Germinal center (tissue), 1 donor: ENCODE measurements at regions not wholly inside any gene's neighbourhood (a gene's known extent, or its start where the extent isn't known, plus 50 kb on each side); places are given as distances from the start of the nearest gene placed in this dataset.
"Not testable (repeated sequence)": the region's sequence is repeated elsewhere in the genome, so short reads cannot be mapped to it uniquely, and the experiment has no call there.

Experiments
- DNase-seq: peaks from one replicate; pipeline ENCODE4 v3.0.0; 2012; ENCODE audit warnings: mixed read lengths, low spot score

DNA sequence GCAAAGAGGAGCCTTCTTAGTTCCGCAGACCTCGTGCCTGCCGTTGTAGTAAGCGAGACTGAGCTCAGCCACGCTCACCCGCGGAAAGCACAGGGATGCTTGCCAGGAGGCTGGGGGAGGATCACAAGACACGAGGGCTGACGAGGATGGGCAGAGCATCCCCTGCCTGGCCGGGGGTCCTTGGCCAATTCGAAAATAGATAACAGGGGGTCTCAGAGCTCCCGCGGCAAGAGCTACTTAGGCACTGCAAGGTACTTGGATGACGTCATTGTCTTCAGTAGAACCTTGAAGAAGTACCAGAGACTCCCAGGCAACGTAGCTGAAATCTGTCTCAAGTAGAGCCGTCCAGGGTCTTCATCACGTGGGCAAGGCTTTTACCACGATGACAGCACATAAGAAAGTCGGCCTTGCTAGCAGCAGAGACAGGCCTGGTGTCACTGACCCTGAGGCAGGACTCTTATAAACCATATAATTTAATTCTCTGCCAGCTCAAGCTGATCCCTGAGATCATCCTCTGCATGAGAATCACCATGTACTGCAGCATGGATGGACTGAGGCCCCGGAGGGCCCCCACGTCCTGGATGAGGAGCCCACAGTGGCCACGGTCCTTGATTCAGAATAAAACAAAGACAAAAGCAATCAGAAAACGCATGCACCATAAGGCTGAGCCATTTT is 81.9 kb downstream of the TMEM18 start:
- DNase-seq = no peak

DNA sequence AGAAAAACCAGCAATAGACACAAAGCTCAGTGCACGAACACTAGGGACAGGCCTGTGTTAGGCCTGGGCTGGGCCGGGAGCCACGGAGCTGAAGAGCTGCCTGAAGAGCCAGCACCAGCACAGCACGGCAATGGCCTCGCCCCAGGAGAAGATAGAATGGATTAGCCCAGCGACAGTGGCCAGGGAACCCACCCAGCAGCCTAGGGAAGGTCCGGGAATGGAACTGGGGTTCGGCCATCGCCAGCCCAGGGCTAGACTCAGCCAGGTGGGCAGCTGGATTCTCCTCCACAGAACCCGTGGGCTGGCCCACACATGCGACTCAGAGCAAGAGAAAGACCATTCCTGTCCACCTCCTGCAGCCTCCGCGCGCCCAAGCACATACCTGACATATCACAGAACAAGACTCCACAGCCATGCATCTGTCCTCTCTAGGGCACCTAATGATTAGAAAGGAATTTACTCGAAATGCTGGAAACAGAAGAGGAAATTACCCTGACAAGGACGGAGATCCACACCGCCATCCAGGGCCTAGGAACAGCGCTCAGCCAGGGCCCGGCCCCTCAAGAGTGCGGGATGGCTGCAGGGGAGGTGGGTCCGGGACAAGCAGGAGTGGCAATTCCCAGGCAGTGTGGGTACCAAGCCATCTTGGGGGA is 82.8 kb downstream of the TMEM18 start:
- no peak for DNase-seq

DNA sequence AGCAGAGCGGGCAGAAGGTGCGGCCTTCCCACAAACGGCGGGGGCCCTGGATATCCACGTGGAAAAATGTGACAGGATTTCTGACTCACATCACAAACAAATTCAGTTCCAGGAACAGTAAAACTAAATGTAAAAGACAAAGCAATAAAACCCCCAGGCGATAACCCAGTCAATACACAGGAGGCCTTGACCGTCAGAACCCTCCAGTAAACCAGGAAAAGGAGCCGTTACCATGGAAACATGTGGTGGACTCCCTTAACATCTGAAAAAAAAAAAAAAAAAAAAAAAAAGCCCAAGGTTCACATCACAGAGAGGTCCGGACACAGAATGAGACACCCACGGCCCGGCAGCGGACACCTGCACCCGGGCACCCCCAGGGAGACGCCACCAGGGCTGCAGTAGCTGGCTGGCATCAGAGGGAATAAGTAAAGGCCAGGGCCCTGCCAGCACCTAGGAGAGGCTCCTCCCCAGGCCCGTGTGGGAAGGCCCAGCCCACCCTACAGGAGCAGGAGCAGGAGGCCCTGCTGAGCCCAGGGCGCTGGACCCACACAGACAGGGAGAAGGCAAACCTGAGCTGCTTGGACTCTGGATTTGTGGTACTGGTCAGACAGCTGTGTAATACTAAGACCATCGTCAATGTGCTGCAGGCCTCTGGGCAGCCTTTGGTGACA is 83.7 kb downstream of the TMEM18 start:
- no peak for DNase-seq

DNA sequence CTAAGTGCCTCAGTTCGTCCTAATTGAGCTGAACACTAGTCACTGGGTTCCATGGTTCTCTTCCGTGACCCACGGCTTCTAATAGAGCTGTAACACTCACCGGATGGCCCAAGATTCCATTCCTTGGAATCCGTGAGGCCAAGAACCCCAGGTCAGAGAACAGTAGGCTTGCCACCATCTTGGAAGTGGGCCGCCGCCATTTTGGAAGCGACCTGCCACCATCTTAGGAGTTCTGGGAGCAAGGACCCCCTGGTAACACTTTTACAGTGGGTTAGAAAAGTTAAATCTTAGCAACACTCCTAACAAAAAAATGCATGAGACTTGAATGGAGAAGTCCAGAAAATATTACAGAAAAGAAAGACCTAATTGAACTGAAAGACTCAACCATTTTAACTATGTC is 84.5 kb downstream of the TMEM18 start:
- no peak for DNase-seq

DNA sequence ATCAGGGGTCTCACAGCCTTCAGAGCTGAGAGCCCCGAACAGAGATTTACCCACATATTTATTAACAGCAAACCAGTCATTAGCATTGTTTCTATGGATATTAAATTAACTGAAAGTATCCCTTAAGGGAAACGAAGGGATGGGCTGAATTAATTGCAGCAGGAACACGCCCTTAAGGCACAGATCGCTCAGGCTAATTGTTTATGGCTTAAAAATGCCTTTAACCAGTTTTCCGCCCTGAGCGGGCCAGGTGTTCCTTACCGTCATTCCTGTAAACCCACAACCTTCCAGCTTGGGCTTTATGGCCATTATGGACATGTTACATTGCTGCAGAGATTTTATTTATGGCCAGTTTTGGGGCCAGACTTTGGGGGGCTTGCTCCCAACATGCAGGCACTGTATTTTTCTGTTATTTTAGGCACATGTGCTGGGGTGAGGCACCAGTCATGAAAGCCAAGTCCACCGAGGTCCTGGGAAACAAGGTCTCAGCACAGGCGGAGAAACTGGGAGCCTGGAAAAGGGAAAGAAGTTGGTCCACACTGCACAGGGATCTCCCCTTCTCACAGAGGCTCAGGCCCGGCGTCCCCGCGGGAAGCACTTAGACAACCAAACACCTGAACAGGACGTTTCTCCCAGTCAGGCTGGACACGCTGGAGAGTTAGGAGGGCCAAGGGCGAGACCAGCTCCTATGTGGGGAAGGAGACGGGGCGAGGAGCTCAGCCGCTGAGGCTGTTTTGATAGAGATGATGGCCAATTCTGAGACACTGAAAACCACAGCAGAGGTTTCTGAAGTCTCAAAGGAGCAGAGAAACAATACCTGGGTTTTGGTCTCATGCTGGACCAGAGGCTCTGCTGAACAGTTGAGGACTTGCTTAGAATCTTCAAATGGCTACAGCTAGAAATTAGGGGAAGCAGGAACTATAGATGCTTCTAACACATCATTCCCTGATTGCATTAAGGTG is 86.7 kb downstream of the TMEM18 start:
- no peak for DNase-seq

DNA sequence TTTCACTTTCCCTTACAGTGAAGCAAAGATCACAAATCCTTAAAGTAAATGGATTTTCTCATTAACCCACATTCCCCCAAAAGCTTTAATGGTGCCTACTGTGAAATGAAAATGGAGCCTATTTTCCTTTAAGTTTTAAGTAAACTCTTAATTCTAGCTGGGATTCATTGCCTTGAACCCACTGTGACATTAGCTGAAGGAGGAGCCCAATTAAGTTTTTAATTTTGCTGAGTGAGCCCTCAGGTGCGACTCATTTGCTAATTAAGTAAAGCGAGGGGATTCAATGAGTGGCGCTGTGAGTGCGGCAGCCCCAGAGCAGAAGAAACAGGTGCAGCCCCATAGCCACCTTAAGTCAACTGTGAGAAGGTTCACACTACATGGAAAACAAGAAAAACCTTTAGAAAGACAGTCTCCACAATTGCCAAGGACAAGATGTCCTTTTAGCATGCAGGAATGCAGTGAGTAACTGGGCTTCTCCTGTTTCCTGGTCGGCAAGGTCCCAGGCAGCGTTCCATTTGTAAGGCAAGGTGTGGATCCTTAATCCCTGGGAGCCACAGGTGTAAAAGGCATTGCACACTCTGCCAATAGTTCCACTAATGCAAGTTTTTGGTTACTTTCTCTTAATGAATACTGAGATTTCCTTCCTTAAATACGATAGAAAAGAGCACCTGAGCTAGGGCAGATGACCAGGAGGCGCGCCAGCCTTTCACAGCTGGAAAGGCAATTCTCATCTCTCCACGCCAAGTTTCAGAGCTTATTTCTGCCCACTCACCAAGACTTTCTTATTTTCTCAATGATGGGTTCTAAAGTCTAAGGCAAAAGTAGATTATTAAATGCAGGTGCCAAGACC is 87.7 kb downstream of the TMEM18 start:
- DNase-seq = no peak

DNA sequence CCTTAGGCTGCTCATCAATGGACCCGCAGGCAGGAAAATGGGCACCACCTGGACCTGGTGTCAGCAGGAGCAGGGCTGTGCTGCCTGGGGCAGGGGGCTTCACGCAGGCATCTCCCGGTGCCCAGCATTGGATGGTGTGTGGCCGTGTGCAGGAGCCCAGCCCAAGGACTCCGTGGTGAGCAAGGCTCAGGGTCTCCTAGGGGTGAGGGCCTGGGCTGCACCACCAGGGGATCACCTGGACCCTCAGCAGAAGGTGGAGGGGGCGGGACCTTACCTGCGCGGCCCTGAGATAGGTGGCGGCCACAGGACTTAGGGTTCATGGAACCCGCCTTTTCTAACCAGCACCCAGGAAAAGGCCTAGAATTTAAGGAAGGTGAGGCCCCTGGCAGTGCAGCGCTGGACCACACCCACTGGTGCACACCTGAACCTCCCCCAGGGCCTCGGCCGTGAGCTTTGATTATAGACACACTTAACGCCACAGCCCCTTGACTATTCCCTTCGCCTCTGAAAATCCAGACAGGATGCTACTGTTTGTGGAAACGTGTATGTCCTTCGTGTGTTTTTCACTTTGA is 89.0 kb downstream of the TMEM18 start:
- DNase-seq = no peak

DNA sequence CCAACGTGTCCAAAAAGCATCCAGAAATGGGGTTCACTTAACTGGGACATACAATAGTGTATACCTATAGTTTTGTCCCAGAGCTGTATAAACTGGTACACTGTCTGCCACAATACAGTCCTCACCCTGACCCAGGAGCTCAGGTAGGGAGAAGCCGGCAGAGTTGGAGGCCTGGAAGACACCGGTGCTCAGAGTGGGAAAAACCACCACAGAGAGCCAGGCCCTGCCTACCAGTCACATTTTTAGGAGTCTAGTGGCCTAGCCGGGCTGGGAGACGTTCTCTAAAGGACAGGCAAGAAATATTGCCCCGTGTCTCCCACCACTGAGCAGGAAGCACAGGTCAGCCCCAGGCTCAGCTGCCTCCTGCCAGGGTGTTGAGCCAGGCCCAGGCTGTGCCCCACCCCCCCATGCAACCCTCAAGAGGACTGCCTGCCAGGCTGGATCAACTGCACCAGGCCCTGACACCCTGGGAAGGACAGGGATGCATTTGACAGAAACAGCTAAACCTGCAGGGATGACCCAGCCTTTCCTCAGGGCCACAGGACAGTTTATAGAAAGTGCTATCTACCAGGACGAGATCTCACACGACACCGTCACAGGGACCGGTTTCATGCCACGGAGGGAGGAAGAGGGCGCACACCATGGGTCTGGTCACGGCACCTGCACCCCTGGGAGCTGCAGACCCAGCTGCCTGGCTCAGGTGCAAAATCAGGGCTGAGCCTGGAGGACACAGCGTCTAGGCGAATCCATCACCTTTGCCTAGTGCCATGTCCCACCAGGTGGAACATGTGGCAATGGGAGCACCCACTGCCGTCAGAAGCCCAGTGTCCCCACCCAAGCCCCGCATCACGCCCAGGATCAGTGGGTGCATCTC is 89.9 kb downstream of the TMEM18 start:
- DNase-seq = no peak

DNA sequence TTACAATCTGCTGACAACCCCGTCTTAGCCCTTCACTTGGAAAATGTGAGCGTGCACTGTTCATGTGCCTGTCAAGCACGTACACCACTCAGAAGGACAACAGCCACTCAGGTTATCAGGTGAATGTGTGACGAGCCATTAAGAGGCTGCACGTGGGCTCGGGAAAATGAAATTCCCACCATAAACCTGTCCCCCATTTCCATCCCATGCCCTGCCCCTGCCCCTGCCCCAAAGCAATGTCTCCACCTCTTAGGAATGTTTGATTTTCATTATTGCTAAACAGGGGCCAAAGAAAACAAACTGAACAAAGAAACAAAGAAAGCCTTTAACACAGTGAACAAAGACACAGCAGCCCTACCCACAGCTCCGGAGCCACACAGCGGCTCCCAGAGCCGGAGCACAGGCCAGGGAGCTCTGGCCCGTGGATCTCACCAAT is 90.5 kb downstream of the TMEM18 start:
- no peak for DNase-seq

DNA sequence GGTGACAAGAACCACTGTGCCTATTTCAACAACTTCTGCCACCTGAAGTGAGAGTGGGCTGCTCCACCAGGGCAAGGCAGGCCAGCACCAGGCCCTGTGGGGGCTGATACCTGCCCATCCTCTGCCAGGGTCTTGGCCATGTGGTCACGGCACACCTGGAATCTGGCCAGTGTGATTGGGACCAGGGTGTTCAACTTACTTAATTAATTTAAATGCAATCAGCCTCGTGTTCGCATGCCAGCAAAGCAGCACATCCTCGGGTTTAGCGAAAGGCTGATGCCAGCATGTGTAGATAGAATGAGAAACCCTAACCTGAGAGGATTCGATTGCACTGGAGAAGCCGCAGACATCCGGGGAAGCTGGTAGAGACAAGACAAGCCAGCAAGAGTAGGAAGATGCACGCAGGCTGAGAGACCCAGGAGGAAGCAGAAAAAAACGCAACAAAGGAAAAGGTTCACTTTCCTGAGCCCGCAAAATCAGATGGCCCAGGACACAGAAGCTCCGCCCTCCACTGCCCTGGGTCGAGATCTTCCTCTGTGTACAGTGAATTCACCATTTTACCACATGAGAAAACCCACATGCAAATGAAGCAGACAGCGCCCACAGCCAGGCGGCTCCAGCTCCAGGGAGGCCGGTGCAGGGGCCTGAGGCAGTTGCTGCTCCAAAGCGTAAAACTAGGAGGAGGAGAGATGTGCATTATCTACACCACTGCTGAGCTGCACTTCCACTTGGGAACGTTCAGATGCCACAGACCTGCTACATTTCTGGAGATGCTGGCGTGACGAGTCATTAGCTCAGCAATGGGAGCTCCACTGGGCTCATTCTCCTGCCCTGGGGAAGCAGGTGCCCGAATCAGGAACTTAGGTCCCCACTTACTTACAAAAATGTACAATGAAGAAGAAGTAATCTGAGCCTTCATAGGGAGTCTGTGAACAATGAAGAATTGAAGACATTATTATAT is 92.1 kb downstream of the TMEM18 start:
- DNase-seq = peak; percentile 47

DNA sequence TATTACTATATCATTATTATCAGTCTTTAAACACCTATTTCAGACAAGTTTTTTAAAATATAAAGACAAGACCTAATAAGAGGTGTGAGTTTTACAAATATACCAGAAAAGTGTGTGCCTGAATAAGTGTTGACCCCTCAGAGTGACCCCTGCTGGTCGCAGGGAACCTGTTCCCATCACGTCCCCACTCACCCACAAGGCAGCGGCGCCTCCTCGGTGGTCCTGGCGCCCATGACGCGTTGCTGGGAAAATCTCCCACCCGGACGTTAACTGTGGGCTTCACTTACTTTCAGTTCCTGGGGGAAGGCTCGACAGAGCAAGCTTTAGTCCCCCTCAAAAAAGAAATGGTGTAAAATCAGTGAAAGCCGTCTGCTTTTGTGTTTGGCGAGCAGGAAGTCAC is 93.5 kb downstream of the TMEM18 start:
- DNase-seq = no peak

DNA sequence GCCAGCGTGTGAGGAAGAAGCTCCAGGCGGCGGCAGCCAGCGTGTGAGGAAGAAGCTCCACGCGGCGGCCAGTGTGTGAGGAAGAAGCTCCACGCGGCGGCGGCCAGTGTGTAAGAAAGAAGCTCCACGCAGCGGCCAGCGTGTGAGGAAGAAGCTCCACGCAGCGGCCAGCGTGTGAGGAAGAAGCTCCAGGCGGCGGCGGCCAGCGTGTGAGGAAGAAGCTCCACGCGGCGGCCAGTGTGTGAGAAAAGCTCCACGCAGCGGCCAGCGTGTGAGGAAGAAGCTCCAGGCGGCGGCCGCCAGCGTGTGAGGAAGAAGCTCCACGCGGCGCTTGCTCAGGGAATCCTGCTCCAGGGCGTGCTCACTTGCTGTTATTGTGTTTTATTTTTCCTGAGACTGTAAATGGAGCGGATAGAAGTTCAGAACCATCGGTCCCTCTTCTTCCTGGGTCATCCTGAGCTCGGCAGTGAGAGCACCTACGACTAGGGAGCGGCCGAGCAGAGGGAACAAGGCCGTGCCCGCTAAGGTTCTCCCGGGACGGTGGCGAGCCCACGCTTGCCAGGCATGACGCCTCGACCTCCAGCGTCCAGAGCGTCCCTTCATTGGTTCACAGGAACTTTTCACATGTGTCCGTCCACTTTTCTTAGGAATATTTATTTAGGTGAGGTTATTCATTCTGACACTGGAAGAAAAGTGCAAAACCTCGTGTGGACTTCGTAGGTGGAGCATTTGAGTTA is 94.2 kb downstream of the TMEM18 start:
- no peak for DNase-seq

DNA sequence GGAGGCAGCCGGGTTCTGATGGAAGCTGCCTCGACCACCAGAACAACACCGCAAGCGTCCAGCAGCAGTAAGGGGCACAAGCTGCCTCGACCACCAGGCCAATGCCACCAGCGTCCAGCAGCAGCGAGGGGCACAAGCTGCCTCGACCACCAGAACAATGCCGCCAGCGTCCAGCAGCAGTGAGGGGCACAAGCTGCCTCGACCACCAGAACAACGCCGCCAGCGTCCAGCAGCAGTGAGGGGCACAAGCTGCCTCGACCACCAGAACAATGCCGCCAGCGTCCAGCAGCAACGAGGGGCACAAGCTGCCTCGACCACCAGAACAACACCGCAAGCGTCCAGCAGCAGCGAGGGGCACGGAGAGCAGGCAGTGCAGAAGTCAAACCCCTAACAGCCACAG is 94.9 kb downstream of the TMEM18 start:
- not testable (repeated sequence) for DNase-seq

DNA sequence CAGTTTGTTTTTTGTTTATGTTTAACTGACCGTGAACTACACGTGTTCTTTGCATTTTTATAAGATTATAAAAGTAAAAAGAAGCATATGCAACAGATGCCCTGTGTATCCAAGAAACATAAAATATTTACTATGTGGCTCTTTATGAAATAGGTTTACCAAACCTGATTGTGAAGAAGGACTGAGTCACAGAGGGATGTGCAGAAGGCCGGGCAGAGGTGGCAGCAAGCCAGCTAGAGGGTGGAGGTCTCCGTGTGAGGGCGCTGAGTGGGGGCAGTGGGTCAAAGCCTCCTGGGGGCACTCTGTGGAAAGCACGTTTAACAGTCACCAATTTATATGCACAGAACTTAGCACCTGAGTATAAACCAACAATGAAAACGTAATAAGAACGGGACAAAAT is 97.2 kb downstream of the TMEM18 start:
- no peak for DNase-seq

DNA sequence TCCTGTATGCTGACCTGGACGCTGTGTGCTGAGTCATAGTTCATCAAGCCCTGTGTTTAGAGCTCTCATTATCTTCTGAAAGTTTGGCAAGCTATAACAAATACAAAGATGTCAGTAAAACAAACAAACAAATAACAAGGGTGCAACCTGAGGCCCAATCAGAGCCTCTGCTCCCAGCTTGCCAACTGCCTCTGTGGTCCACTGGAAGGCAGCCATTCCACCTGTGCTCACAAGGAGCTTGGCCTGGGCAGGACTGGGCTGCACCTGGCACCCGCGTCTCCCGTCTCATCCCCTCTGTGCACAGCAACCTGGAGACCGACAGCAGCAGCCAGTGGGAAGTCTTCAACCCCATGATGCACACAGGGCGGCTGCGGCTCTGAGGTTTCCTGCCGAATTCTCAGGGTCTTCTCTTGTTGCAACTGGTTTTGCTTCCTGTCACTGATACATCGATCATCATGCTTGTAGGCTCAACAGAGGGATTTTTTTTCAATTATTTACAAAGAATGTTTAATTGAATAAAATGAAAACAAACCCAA is 97.8 kb downstream of the TMEM18 start:
- no peak for DNase-seq

DNA sequence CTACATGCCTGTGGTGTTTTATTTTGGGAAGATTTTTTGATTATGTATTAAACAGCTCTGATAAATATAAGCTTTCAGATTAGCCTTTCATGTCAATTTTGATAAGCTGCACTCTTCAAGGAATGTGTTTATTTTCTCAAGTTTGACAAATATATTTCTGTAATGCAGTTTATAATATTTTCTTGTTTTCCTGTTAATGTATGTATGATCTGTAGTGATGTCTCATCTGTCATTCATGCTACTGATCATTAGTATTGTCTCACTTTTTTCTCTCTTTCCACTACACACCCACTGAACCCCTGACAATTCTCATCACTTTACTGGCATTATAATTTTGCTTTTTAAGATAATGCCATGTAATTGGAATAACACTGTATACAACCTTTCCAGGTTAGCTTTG is 100.9 kb downstream of the TMEM18 start:
- DNase-seq = no peak

DNA sequence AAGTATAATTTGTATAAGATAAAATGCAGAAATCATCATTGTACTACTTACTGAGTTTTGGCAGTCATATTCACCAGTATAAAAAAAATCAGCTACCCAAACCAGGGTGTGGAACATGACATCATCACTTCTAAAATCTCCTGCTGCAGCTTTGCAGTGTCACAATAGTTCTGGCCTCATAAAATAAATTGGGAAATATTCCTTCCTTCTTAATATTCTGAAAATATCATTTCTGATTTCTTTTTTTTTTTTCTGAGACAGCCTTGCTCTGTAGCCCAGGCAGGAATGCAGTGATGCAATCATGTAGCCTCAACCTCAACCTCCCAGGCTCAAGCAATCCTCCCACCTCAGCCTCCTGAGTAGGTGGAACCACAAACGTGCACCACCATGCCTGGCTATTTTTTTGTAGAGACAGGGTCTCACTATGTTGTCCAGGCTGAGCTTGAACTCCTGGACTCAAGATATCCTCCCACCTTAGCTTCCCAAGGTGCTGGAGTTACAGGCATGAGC is 101.4 kb downstream of the TMEM18 start:
- no peak for DNase-seq
